HL-60 (cell line): ENCODE measurements at regions not wholly inside any gene's neighbourhood (a gene's known extent, or its start where the extent isn't known, plus 50 kb on each side); places are given as distances from the start of the nearest gene placed in this dataset.

Experiments
- DNase-seq, 2 experiments: peaks; one replicate each; pipeline ENCODE4 v3.0.0-alpha.2; 2010 to 2020; ENCODE audit warnings: low read depth in 1 of 2, low spot score in 1 of 2
- H3K27ac ChIP-seq: fragments of 250-450 bp; sonication (Bioruptor Pico); replicated peaks from 2 replicates; pipeline ENCODE4 v1.5.1; 2020; ENCODE audit warnings: mild to moderate bottlenecking, moderate library complexity
- H3K27me3 ChIP-seq: fragments of 250-450 bp; sonication (Bioruptor Pico); 2 replicates; pipeline ENCODE4 v1.5.1; 2021; ENCODE audit warnings: mild to moderate bottlenecking, moderate library complexity; ENCODE audit not compliant: insufficient read depth, poor library complexity, severe bottlenecking
- H3K4me3 ChIP-seq: replicated peaks from 2 replicates; pipeline ENCODE4 v1.5.1; 2011; ENCODE audit warnings: mild to moderate bottlenecking, control low read depth, low read length; ENCODE audit not compliant: insufficient read depth
- CTCF ChIP-seq: IDR thresholded peaks from one replicate; pipeline ENCODE4 v1.5.1; 2011; ENCODE audit warnings: low read length, control low read depth, inconsistent platforms; ENCODE audit not compliant: insufficient read depth
- GABPA ChIP-seq: IDR thresholded peaks from 2 replicates; pipeline ENCODE4 v1.6.1; 2012; ENCODE audit warnings: low read depth
- POLR2AphosphoS5 ChIP-seq: IDR thresholded peaks from 2 replicates; pipeline ENCODE4 v1.6.1; 2012; ENCODE audit warnings: low read depth
- SPI1 ChIP-seq: IDR thresholded peaks from 2 replicates; pipeline ENCODE4 v1.6.1; 2012; ENCODE audit warnings: low read depth, mild to moderate bottlenecking, borderline replicate concordance
- TF ChIP-seq, protein P1 (sequence below): IDR thresholded peaks from 2 replicates; pipeline ENCODE4 v1.6.1; 2012; ENCODE audit warnings: low read depth; ENCODE audit not compliant: insufficient replicate concordance

GRCh38 chr15:100820528-100820927, 59.1 kb upstream of the ALDH1A3 start:
- TF ChIP-seq, protein P1, sequence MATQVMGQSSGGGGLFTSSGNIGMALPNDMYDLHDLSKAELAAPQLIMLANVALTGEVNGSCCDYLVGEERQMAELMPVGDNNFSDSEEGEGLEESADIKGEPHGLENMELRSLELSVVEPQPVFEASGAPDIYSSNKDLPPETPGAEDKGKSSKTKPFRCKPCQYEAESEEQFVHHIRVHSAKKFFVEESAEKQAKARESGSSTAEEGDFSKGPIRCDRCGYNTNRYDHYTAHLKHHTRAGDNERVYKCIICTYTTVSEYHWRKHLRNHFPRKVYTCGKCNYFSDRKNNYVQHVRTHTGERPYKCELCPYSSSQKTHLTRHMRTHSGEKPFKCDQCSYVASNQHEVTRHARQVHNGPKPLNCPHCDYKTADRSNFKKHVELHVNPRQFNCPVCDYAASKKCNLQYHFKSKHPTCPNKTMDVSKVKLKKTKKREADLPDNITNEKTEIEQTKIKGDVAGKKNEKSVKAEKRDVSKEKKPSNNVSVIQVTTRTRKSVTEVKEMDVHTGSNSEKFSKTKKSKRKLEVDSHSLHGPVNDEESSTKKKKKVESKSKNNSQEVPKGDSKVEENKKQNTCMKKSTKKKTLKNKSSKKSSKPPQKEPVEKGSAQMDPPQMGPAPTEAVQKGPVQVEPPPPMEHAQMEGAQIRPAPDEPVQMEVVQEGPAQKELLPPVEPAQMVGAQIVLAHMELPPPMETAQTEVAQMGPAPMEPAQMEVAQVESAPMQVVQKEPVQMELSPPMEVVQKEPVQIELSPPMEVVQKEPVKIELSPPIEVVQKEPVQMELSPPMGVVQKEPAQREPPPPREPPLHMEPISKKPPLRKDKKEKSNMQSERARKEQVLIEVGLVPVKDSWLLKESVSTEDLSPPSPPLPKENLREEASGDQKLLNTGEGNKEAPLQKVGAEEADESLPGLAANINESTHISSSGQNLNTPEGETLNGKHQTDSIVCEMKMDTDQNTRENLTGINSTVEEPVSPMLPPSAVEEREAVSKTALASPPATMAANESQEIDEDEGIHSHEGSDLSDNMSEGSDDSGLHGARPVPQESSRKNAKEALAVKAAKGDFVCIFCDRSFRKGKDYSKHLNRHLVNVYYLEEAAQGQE, result no peak
- no peak for TF ChIP-seq GABPA
- TF ChIP-seq POLR2AphosphoS5, result no peak
- TF ChIP-seq CTCF, result no peak
- TF ChIP-seq SPI1, result no peak
- no peak for DNase-seq
- no peak overlapping the region for H3K27ac ChIP-seq

DNA sequence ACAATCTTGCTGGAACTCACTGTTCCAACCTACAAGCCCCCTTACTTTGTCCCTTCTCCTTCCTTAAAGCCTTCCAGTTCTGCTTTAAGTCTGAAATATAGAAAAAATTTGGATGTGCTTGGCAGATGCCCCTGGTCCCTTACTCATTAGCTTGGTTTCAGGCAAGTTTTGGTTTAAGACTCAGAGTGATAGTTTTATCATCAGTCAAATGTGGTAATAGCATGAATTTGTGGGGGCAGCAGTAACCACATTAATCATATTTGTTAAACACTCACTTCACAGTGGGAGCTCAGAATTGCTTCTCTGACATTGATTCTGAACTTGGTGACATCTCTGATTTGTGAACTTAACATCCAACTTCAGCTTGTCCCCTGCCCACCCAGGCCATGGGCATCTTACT, 58.3 kb upstream of the ALDH1A3 start:
- no peaks in the 10 kb centered on the region for H3K27me3 ChIP-seq
- no peak overlapping the region for H3K27ac ChIP-seq
- DNase-seq, result no peak
- no peak overlapping the region for H3K4me3 ChIP-seq
- TF ChIP-seq GABPA (no peak), CTCF (no peak), SPI1 (no peak), POLR2AphosphoS5 (no peak)
- TF ChIP-seq, protein P1, result no peak

More at GRCh38 chr15:100820528-100820927, 59.1 kb upstream of the ALDH1A3 start:
- H3K4me3 ChIP-seq, result no peak overlapping the region
- H3K27me3 ChIP-seq, result no peaks in the 10 kb centered on the region

DNA sequence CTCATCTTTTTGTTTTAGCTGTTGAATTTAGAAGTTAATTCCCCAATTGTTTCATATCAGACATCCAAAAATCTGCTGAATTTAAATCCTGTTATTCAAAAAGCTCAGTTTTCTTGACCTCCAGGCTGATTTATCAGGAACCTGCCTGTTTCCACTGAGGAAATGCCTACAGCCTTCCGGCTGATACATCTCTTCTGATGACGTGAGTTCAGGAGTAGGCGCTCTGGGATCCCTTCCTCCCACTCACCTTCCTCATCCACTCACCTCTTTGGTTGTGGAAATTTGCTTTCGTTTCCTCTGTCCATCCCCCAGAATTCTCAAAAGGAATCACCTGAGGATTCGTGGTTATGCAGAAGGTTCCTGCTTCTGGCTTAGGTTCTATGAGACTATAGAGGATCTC, 55.4 kb upstream of the ALDH1A3 start:
- no peak overlapping the region for H3K4me3 ChIP-seq
- H3K27me3 ChIP-seq, result no peaks in the 10 kb centered on the region
- TF ChIP-seq CTCF (no peak), SPI1 (no peak), GABPA (no peak), POLR2AphosphoS5 (no peak)
- TF ChIP-seq, protein P1, result no peak
- no peak overlapping the region for H3K27ac ChIP-seq
- no peak for DNase-seq
